Karpas-422 (cell line): ENCODE measurements at regions not wholly inside any gene's neighbourhood (a gene's known extent, or its start where the extent isn't known, plus 50 kb on each side); places are given as distances from the start of the nearest gene placed in this dataset.
"Not testable (repeated sequence)": the region's sequence is repeated elsewhere in the genome, so short reads cannot be mapped to it uniquely, and the experiment has no call there.

Experiments
- DNase-seq: peaks from one replicate; pipeline ENCODE4 v3.0.0-alpha.2; 2015
- H2AFZ ChIP-seq: fragments of 200-600 bp; sonication (generic); 2 replicates; pipeline ENCODE4 v1.6.1; 2014; ENCODE audit warnings: antibody characterized with exemption, low read length, mixed read lengths
- H3K27ac ChIP-seq: fragments of 200-600 bp; sonication (generic); 2 replicates; pipeline ENCODE4 v1.5.1; 2014; ENCODE audit warnings: mild to moderate bottlenecking, low read length, moderate library complexity
- H3K27me3 ChIP-seq: fragments of 200-600 bp; sonication (generic); 2 replicates; pipeline ENCODE4 v1.6.1; 2014; ENCODE audit warnings: low read length, mixed read lengths
- H3K36me3 ChIP-seq: fragments of 200-600 bp; sonication (generic); 2 replicates; pipeline ENCODE4 v1.6.1; 2014; ENCODE audit warnings: low read length, mixed read lengths; ENCODE audit not compliant: insufficient read depth
- H3K4me1 ChIP-seq: fragments of 200-600 bp; sonication (generic); 2 replicates; pipeline ENCODE4 v1.6.1; 2014; ENCODE audit warnings: mild to moderate bottlenecking, low read length, mixed read lengths
- H3K4me2 ChIP-seq: fragments of 200-600 bp; sonication (generic); 2 replicates; pipeline ENCODE4 v1.6.1; 2014; ENCODE audit warnings: low read length, low read depth, mild to moderate bottlenecking; ENCODE audit not compliant: poor library complexity, severe bottlenecking
- H3K4me3 ChIP-seq: fragments of 200-600 bp; sonication (generic); 2 replicates; pipeline ENCODE4 v1.5.1; 2014; ENCODE audit warnings: mild to moderate bottlenecking, antibody characterized with exemption, low read length, mixed read lengths
- H3K79me2 ChIP-seq: fragments of 200-600 bp; sonication (generic); 2 replicates; pipeline ENCODE4 v1.6.1; 2014; ENCODE audit warnings: mild to moderate bottlenecking, low read length, mixed read lengths
- H3K9ac ChIP-seq: fragments of 200-600 bp; sonication (generic); 2 replicates; pipeline ENCODE4 v1.6.0; 2014; ENCODE audit warnings: low read length
- H3K9me2 ChIP-seq: fragments of 200-600 bp; sonication (generic), shearing (Covaris generic); replicated peaks from 2 replicates; pipeline ENCODE4 v1.6.0; 2014; ENCODE audit warnings: mild to moderate bottlenecking, low read length, moderate library complexity; ENCODE audit not compliant: insufficient read depth
- H3K9me3 ChIP-seq: fragments of 300-700, 200-600 bp; sonication (generic); 2 replicates; pipeline ENCODE4 v1.6.1; 2014; ENCODE audit warnings: low read length, mixed read lengths
- H4K20me1 ChIP-seq: fragments of 200-600 bp; sonication (generic); 2 replicates; pipeline ENCODE4 v1.6.1; 2014; ENCODE audit warnings: mild to moderate bottlenecking, antibody characterized with exemption, low read length, low read depth; ENCODE audit not compliant: insufficient read depth

DNA sequence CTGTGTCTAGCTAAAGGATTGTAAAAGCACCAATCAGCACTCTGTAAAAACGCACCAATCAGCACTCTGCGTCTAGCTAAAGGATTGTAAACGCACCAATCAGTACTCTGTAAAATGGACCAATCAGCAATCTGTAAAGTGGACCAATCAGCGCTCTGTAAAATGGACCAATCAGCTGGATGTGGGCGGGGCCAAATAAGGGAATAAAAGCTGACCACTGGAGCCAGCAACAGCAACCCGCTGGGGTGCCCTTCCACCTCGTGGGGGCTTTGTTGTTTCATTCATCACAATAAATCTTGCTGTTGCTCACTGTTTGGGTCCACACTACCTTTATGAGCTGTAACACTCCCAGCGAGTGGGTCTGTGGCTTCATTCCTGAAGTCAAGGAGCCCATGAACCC lies 83.9 kb upstream of the AGR3 start:
- not testable (repeated sequence) for H3K36me3 ChIP-seq, H3K4me3 ChIP-seq, H3K27ac ChIP-seq, DNase-seq, H3K4me1 ChIP-seq, H3K4me2 ChIP-seq, H3K79me2 ChIP-seq, H3K27me3 ChIP-seq, H3K9me3 ChIP-seq, H3K9ac ChIP-seq, H4K20me1 ChIP-seq, H2AFZ ChIP-seq, H3K9me2 ChIP-seq

DNA sequence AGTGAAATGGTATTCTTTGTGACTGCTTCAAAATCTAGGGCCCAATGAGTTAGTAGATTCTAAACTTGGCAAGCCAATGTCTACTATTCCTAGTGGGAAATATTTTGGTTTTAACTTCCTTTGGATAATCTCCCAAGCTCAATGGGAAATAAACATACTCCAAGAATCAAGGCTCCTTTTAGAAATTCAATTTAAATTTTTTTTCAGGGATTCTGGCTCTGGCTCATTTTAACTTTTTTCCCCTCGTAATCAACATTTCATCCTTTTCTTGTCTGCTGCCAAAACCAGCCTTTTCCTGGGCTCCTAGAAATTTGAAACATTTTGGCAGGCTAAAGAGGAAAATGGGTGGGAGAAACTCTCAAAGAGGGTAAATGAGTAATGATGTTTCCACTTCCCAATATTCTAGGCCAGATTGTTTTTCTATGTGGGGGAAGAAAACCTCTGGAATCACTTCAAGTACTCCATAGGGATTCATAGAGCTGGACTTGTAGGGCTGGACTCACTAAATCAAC lies 85.6 kb upstream of the AGR3 start:
- Histone ChIP-seq H3K4me2 (no peak overlapping the region), H3K4me3 (no peak overlapping the region), H4K20me1 (no peaks in the 10 kb centered on the region), H3K9ac (no peak overlapping the region), H3K9me2 (no peaks in the 10 kb centered on the region), H3K27me3 (no peaks in the 10 kb centered on the region), H3K4me1 (no peaks in the 10 kb centered on the region), H2AFZ (no peak overlapping the region), H3K9me3 (no peaks in the 10 kb centered on the region), H3K36me3 (no peaks in the 10 kb centered on the region), H3K27ac (no peak overlapping the region), H3K79me2 (no peaks in the 10 kb centered on the region)
- no peak for DNase-seq

DNA sequence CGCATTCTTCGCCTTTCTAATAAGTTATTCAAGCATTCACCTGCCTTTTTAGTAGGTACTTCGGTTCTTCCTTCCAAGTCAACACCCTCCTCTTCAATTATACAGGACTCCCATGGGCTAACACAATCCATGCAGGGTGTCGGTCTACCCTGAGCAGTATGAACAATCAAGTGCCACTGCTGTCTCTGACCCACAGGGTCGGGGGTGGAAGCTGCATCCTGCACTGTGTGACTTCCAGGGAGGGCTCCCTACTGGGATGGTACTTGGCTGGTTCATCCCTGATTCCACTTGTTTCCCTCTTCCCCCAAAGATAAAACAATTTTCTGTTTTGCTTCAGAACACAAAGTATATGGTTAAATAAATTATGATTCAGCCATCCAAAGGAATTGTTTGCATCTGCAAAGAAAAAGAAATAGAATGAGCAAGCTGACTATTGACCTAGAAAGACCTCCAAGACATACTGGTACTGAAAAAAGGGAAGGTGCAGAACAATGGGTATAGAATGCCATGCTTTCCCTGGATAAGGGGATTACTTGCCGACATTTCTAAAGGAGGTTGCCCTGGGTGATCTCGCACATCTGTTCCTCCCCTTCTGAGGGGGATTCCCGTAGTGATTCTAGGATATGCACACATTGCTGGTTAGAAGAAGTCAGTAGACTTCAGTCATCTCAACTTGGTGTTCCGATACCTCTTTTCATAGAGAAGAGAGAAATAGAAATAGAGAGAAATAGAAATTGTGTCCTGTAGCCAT lies 89.1 kb upstream of the AGR3 start:
- Histone ChIP-seq H3K9me2 (no peaks in the 10 kb centered on the region), H3K36me3 (no peaks in the 10 kb centered on the region), H3K27me3 (no peaks in the 10 kb centered on the region), H3K4me3 (no peak overlapping the region), H3K4me1 (peaks cover 5% of the 10 kb centered on the region), H4K20me1 (no peaks in the 10 kb centered on the region), H3K27ac (no peak overlapping the region), H3K79me2 (no peaks in the 10 kb centered on the region), H2AFZ (no peak overlapping the region), H3K9ac (no peak overlapping the region), H3K9me3 (no peaks in the 10 kb centered on the region), H3K4me2 (no peak overlapping the region)
- no peak for DNase-seq

DNA sequence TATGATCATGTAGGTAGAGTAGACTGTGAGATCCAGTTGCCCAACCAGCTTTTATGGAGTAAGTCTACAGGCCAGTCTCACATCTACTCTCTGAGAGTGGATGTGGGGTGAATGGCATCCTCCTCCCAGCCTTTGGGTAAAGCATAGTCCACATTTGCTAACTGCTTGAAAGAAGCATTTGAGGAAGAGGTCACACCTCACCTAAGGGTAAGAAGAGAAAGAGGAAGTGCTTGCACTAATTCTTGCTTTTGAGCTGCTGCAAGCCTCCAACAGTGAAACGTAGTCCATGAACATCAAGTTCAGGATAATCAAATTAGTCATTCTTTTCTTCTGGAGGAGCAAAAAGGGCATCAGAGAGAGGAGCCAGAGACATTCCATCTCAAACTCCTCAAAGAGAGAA lies 93.9 kb upstream of the AGR3 start:
- Histone ChIP-seq H3K4me2 (no peak overlapping the region), H3K4me1 (peaks cover 6% of the 10 kb centered on the region), H3K36me3 (no peaks in the 10 kb centered on the region), H2AFZ (no peak overlapping the region), H3K27ac (no peak overlapping the region), H3K9me2 (no peaks in the 10 kb centered on the region), H3K9ac (no peak overlapping the region), H3K9me3 (no peaks in the 10 kb centered on the region), H3K4me3 (no peak overlapping the region), H3K79me2 (no peaks in the 10 kb centered on the region), H3K27me3 (no peaks in the 10 kb centered on the region), H4K20me1 (no peaks in the 10 kb centered on the region)
- DNase-seq: no peak

DNA sequence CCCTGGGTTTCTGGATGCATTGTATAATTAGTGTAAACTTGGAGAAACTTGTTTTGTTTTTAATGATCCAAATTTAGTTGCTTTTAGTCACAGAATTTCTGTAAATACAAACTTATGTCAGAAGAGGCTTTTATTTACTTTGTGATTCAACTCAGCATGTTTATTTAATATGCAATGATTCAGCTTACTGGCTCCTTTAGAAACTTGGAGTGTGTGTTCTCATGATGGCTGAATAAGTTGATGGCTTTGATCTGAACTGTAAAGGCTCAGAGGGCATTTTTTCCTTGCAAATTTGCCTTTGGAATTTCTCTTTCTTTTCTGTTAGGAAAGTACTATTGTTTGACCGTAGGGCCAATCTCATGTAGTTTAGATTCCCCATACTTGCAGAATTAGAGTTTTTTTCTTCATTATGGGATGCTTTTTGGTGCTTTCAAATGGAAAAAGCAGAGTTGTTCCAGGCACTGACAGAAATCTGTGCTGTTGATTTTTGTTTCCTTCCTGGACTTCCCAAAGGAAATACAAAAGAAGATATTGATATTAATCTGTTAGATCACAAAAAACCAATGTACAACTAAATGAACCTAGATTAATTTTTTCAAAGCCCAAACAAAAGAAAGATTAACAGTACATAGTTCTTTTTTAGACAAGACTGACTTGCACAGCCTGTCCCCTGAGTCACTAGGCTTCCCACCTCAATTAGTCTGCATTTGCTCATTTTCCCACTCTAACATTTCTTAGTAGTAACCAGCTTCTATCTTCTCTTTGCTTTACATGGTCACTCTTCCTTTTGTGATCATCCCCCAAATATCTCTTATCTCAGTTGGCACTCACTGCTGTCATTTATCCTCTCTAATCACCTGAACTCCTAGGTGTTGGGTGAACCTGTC lies 96.8 kb upstream of the AGR3 start:
- no peaks in the 10 kb centered on the region for H3K9me3 ChIP-seq
- H3K4me2 ChIP-seq: no peak overlapping the region
- DNase-seq: no peak
- no peaks in the 10 kb centered on the region for H3K36me3 ChIP-seq
- H3K4me1 ChIP-seq: peaks cover 9% of the 10 kb centered on the region
- H4K20me1 ChIP-seq: no peaks in the 10 kb centered on the region
- no peak overlapping the region for H3K9ac ChIP-seq
- H3K4me3 ChIP-seq: no peak overlapping the region
- H3K27me3 ChIP-seq: no peaks in the 10 kb centered on the region
- no peaks in the 10 kb centered on the region for H3K9me2 ChIP-seq
- H2AFZ ChIP-seq: no peak overlapping the region
- no peak overlapping the region for H3K27ac ChIP-seq
- H3K79me2 ChIP-seq: no peaks in the 10 kb centered on the region

DNA sequence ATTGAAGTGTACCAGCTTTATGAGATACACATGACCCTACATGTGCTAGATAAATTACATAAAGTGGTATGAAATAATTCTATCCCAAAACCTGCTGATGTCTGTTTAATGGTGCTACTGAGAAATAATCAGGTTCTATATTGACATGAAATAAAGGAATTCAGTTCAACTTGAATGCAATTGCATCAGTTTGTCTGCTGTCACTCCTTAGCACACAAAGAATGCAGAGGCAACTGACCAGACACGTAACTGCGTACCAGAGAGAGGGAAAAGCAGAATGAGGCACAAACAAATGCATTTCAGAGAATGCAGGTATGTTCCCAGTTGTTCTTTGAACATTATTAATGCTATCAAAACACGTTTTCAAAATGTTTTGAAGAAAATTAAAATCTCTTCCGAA lies 98.8 kb upstream of the AGR3 start:
- Histone ChIP-seq H3K9ac (no peak overlapping the region), H3K36me3 (no peaks in the 10 kb centered on the region), H4K20me1 (no peaks in the 10 kb centered on the region), H3K9me2 (no peaks in the 10 kb centered on the region), H3K4me3 (no peak overlapping the region), H3K4me2 (no peak overlapping the region), H2AFZ (no peak overlapping the region), H3K4me1 (peaks cover 8% of the 10 kb centered on the region), H3K27me3 (no peaks in the 10 kb centered on the region), H3K27ac (no peak overlapping the region), H3K79me2 (no peaks in the 10 kb centered on the region), H3K9me3 (no peaks in the 10 kb centered on the region)
- no peak for DNase-seq

DNA sequence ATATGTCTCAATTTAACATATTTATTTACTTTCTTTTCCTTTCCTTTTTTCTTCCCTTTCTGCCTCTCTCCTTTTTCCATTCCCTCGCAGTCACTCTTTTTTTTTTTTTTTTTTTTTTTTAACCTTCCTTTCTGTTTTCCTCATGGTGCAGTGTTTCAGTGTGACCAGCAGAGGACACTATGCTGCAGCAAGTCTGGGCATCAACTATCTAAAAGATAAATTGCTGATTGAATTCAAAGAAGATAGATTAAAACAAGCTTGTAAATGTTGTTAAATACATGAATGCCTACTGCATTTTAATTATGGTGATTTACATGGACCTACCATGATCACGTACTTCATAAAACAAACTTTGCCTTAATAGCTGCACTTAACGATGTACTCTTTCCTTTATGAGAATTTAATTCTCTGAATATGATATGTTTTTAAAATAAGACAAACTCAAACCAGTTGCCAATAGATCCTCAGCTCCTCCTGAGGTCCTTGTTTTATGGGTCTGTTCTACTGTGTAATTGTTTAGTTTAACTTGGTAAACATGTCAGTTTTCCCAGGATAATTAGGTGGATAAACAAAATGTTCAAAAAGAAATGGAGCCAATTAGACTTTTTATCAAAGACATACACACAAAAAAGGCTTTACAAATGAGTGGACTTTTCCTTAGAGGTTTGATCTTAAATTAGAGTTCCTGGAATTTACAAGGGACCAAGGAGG lies 101.0 kb upstream of the AGR3 start:
- Histone ChIP-seq H4K20me1 (no peaks in the 10 kb centered on the region), H2AFZ (no peak overlapping the region)

DNA sequence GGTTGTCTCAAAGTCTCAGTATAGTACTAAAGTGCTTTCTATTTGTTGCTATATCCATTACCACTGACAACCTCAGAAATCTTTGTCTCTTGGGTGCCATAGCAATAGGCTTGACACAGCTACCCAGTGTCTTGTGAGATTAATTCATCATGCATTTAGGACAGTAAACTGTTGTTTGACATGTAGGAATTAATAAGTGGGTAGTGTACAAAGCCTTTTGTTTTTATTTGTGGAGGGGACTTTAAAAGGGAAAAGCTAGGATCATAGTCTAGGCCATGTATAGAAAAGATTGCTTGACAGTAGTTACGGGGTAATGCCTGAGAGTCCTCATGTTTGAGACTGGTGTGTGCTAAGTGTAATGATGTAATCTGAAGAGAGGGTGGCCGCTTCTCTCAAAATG lies 102.6 kb upstream of the AGR3 start:
- Histone ChIP-seq H3K36me3 (no peaks in the 10 kb centered on the region), H3K27ac (no peak overlapping the region), H3K4me3 (no peak overlapping the region), H3K27me3 (no peaks in the 10 kb centered on the region), H3K9ac (no peak overlapping the region), H2AFZ (no peak overlapping the region), H3K9me3 (no peaks in the 10 kb centered on the region), H3K4me1 (peaks cover 4% of the 10 kb centered on the region; the same call in 1 of the 2 replicates), H3K9me2 (no peaks in the 10 kb centered on the region), H3K79me2 (no peaks in the 10 kb centered on the region), H4K20me1 (no peaks in the 10 kb centered on the region), H3K4me2 (no peak overlapping the region)
- DNase-seq: no peak

More for the DNA sequence above, 101.0 kb upstream of the AGR3 start:
- H3K79me2 ChIP-seq: no peaks in the 10 kb centered on the region
- H3K9me3 ChIP-seq: no peaks in the 10 kb centered on the region
- H3K27me3 ChIP-seq: no peaks in the 10 kb centered on the region
- no peak overlapping the region for H3K4me3 ChIP-seq
- peak; percentile 71 for DNase-seq
- no peak overlapping the region for H3K4me2 ChIP-seq
- no peaks in the 10 kb centered on the region for H3K36me3 ChIP-seq
- H3K9ac ChIP-seq: no peak overlapping the region
- H3K27ac ChIP-seq: no peak overlapping the region
- no peaks in the 10 kb centered on the region for H3K9me2 ChIP-seq
- peaks cover 4% of the 10 kb centered on the region; the same call in 1 of the 2 replicates for H3K4me1 ChIP-seq
